DOHH2 (cell line): ENCODE measurements at regions not wholly inside any gene's neighbourhood (a gene's known extent, or its start where the extent isn't known, plus 50 kb on each side); places are given as distances from the start of the nearest gene placed in this dataset.

Source experiments
- H3F3A ChIP-seq: fragments of 200-600 bp; sonication (generic), shearing (Covaris generic); 2 replicates; pipeline ENCODE4 v1.6.0; 2016; ENCODE audit warnings: antibody characterized with exemption, mild to moderate bottlenecking; ENCODE audit not compliant: control insufficient read depth, insufficient read depth
- H3K27ac ChIP-seq: fragments of 200-600 bp; sonication (generic); 2 replicates; pipeline ENCODE4 v1.5.1; 2014; ENCODE audit warnings: low read depth, mild to moderate bottlenecking, low read length, moderate library complexity
- H3K27me3 ChIP-seq: fragments of 200-600 bp; sonication (generic); 2 replicates; pipeline ENCODE4 v1.6.1; 2014; ENCODE audit warnings: mild to moderate bottlenecking, low read length, mixed read lengths; ENCODE audit not compliant: control insufficient read depth
- H3K36me3 ChIP-seq: fragments of 200-600 bp; sonication (generic); 2 replicates; pipeline ENCODE4 v1.6.1; 2014; ENCODE audit warnings: mild to moderate bottlenecking, low read length, moderate library complexity, mixed read lengths; ENCODE audit not compliant: control insufficient read depth
- H3K4me1 ChIP-seq: fragments of 200-600 bp; sonication (generic); 2 replicates; pipeline ENCODE4 v1.6.1; 2014; ENCODE audit warnings: mild to moderate bottlenecking, low read length, mixed read lengths; ENCODE audit not compliant: control insufficient read depth
- H3K4me2 ChIP-seq: fragments of 200-600 bp; sonication (generic); 2 replicates; pipeline ENCODE4 v1.6.0; 2014; ENCODE audit warnings: mild to moderate bottlenecking, low read length, moderate library complexity
- H3K4me3 ChIP-seq: fragments of 200-600 bp; sonication (generic); 2 replicates; pipeline ENCODE4 v1.5.1; 2014; ENCODE audit warnings: mild to moderate bottlenecking, low read length, mixed read lengths
- H3K79me2 ChIP-seq: fragments of 200-600 bp; sonication (generic); 2 replicates; pipeline ENCODE4 v1.6.1; 2014; ENCODE audit warnings: mild to moderate bottlenecking, low read length, mixed read lengths; ENCODE audit not compliant: control insufficient read depth
- H3K9me2 ChIP-seq: fragments of 200-600 bp; sonication (generic); replicated peaks from 2 replicates; pipeline ENCODE4 v1.6.1; 2014; ENCODE audit warnings: mild to moderate bottlenecking, low read length, mixed read lengths; ENCODE audit not compliant: control insufficient read depth
- H3K9me3 ChIP-seq: fragments of 200-600 bp; sonication (generic); 2 replicates; pipeline ENCODE4 v1.6.1; 2014; ENCODE audit warnings: antibody characterized with exemption, low read length, mixed read lengths; ENCODE audit not compliant: control insufficient read depth, insufficient read depth
- H4K20me1 ChIP-seq: fragments of 200-600 bp; sonication (generic); 2 replicates; pipeline ENCODE4 v1.6.0; 2014; ENCODE audit warnings: low read depth, mild to moderate bottlenecking, antibody characterized with exemption, low read length, moderate library complexity; ENCODE audit not compliant: control insufficient read depth, insufficient read depth
- CTCF ChIP-seq: fragments of 200-600 bp; sonication (generic); IDR thresholded peaks from one replicate; pipeline ENCODE4 v1.5.1; 2014; ENCODE audit warnings: antibody characterized with exemption, mild to moderate bottlenecking, low read depth, low read length; ENCODE audit not compliant: poor library complexity, severe bottlenecking
- EZH2phosphoT487 ChIP-seq: fragments of 200-600 bp; sonication (generic); IDR thresholded peaks from 2 replicates; pipeline ENCODE4 v1.6.1; 2017; ENCODE audit warnings: borderline replicate concordance, mild to moderate bottlenecking, antibody characterized with exemption, low read length, moderate library complexity, mixed read lengths

GRCh38 chr7:130966246-130967009 is 232.4 kb upstream of the KLF14 start:
- H3K79me2 ChIP-seq = peaks cover 32% of the 10 kb centered on the region
- peaks cover 35% of the 10 kb centered on the region for H3K36me3 ChIP-seq
- H4K20me1 ChIP-seq = no peaks in the 10 kb centered on the region
- H3K27me3 ChIP-seq = no peaks in the 10 kb centered on the region
- H3K4me2 ChIP-seq = no peak overlapping the region
- no peak for TF ChIP-seq CTCF
- TF ChIP-seq EZH2phosphoT487 = no peak
- no peaks in the 10 kb centered on the region for H3K9me2 ChIP-seq
- H3F3A ChIP-seq = peaks cover 25% of the 10 kb centered on the region
- peaks cover 30% of the 10 kb centered on the region for H3K4me1 ChIP-seq
- no peak overlapping the region for H3K4me3 ChIP-seq
- H3K9me3 ChIP-seq = no peaks in the 10 kb centered on the region
- no peak overlapping the region for H3K27ac ChIP-seq

GRCh38 chr7:130970196-130970595 is 236.2 kb upstream of the KLF14 start:
- Histone ChIP-seq H3K79me2 (peaks cover 36% of the 10 kb centered on the region), H3K4me3 (no peak overlapping the region), H3K36me3 (peaks cover 47% of the 10 kb centered on the region), H3K9me3 (peaks cover 8% of the 10 kb centered on the region; the same call in 1 of the 2 replicates), H3K4me1 (peaks cover 25% of the 10 kb centered on the region), H3K27ac (no peak overlapping the region), H3F3A (peaks cover 10% of the 10 kb centered on the region), H4K20me1 (no peaks in the 10 kb centered on the region), H3K9me2 (no peaks in the 10 kb centered on the region), H3K27me3 (no peaks in the 10 kb centered on the region), H3K4me2 (peak overlapping the region; percentile 20)
- TF ChIP-seq EZH2phosphoT487 (no peak), CTCF (no peak)

GRCh38 chr7:130970696-130971095 is 236.7 kb upstream of the KLF14 start:
- Histone ChIP-seq H3K27me3 (no peaks in the 10 kb centered on the region), H3K4me2 (peak overlapping the region; percentile 20; the same call in 1 of the 2 replicates), H4K20me1 (no peaks in the 10 kb centered on the region), H3K36me3 (peaks cover 52% of the 10 kb centered on the region), H3K9me3 (peaks cover 13% of the 10 kb centered on the region; the same call in 1 of the 2 replicates), H3F3A (peaks cover 10% of the 10 kb centered on the region; the same call in 1 of the 2 replicates), H3K4me1 (peaks cover 25% of the 10 kb centered on the region), H3K79me2 (peaks cover 36% of the 10 kb centered on the region), H3K4me3 (no peak overlapping the region), H3K27ac (no peak overlapping the region), H3K9me2 (no peaks in the 10 kb centered on the region)
- TF ChIP-seq CTCF (no peak), EZH2phosphoT487 (no peak)
